GM12878 (cell line): ENCODE measurements at regions not wholly inside any gene's neighbourhood (a gene's known extent, or its start where the extent isn't known, plus 50 kb on each side); places are given as distances from the start of the nearest gene placed in this dataset.

Experiments used
- ATAC-seq: fragments of 200-7000 bp; cut with Tn5 transposase; 3 replicates; pipeline ENCODE4 v1.9.1; 2020; ENCODE audit warnings: mild to moderate bottlenecking, moderate library complexity
- BruUV-seq: library from RNA; stranded (reverse); fragments of 400-500 nt; replicated peaks from 2 replicates; lab custom pipeline; 2021; lab: Mats Ljungman, UMichigan
- CTCF ChIA-PET: fragments of 300-600 bp; sonication (Branson Sonifier 250); formaldehyde crosslinking; extraction: SDS; loops from one replicate; lab custom pipeline; 2021; ENCODE audit warnings: inconsistent platforms; lab: Yijun Ruan, JAX
- POLR2A ChIA-PET: fragments of 350-600 bp; formaldehyde crosslinking; extraction: SDS; loops from one replicate; lab custom pipeline; 2021; ENCODE audit warnings: inconsistent platforms; lab: Charles Lee
- RAD21 ChIA-PET: fragments of 300-600 bp; sonication (Branson Sonifier 250); formaldehyde crosslinking; loops from one replicate; lab custom pipeline; 2023; ENCODE audit warnings: antibody characterized with exemption; ENCODE audit not compliant: unreplicated experiment; lab: Charles Lee
- SMC1A ChIA-PET: fragments of 300-600 bp; sonication (Branson Sonifier 250); formaldehyde crosslinking; loops from one replicate; lab custom pipeline; 2023; ENCODE audit not compliant: unreplicated experiment, uncharacterized antibody; lab: Charles Lee
- DNase-seq: peaks from one replicate; pipeline ENCODE4 v3.0.0-alpha.2; 2011; ENCODE audit warnings: low read depth, low spot score
- FAIRE-seq: peaks from 3 replicates; lab custom pipeline; 2011; peaks lifted over from hg19 to GRCh38; lab: Jason Lieb, UNC
- H2AFZ ChIP-seq: 2 replicates; pipeline ENCODE4 v1.6.0; 2011; ENCODE audit warnings: low read depth, low read length, control low read depth; ENCODE audit not compliant: control insufficient read depth
- H3K27ac ChIP-seq: 2 replicates; pipeline ENCODE4 v1.5.1; 2011; ENCODE audit warnings: control low read depth; ENCODE audit not compliant: control insufficient read depth, insufficient read depth
- H3K27me3 ChIP-seq, 2 experiments: replicated peaks in 1 of 2; 2 replicates each; pipeline versions ENCODE4 v1.6.0 to v1.6.1; 2011; ENCODE audit warnings: low read length in 1 of 2; ENCODE audit not compliant: control insufficient read depth in 2 of 2, insufficient read depth in 2 of 2
- H3K36me3 ChIP-seq, 2 experiments: 2 replicates each; pipeline ENCODE4 v1.5.1; 2011; ENCODE audit warnings: low read length in 1 of 2; ENCODE audit not compliant: control insufficient read depth in 2 of 2, insufficient read depth in 2 of 2
- H3K4me1 ChIP-seq: 2 replicates; pipeline ENCODE4 v1.6.1; 2011; ENCODE audit warnings: mild to moderate bottlenecking, low read length, moderate library complexity, mixed read lengths; ENCODE audit not compliant: control insufficient read depth, insufficient read depth
- H3K4me2 ChIP-seq: 2 replicates; pipeline ENCODE4 v1.6.0; 2011; ENCODE audit warnings: control low read depth; ENCODE audit not compliant: control insufficient read depth, insufficient read depth
- H3K4me3 ChIP-seq: fragments of 200-600 bp; sonication (generic); 2 replicates; pipeline ENCODE4 v1.5.1; 2016
- H3K79me2 ChIP-seq: 2 replicates; pipeline ENCODE4 v1.6.0; 2011; ENCODE audit warnings: low read length; ENCODE audit not compliant: control insufficient read depth, insufficient read depth
- H3K9ac ChIP-seq: 2 replicates; pipeline ENCODE4 v1.8.0; 2011; ENCODE audit warnings: low read length, control low read depth, mixed read lengths; ENCODE audit not compliant: control insufficient read depth, insufficient read depth
- H3K9me3 ChIP-seq: replicated peaks from 3 replicates; pipeline ENCODE4 v1.5.1; 2011; ENCODE audit warnings: mild to moderate bottlenecking, low read length; ENCODE audit not compliant: control insufficient read depth, insufficient read depth
- H4K20me1 ChIP-seq: 2 replicates; pipeline ENCODE4 v1.6.0; 2011; ENCODE audit not compliant: control insufficient read depth, insufficient read depth
- CHD4 ChIP-seq: fragments of 200-600 bp; sonication (generic); IDR thresholded peaks from 2 replicates; pipeline ENCODE4 v1.6.1; 2016; ENCODE audit warnings: mild to moderate bottlenecking
- JUNB ChIP-seq: IDR thresholded peaks from 2 replicates; pipeline ENCODE4 v1.6.1; 2016; ENCODE audit warnings: antibody characterized with exemption, mild to moderate bottlenecking
- PAX5 ChIP-seq: IDR thresholded peaks from 2 replicates; pipeline ENCODE4 v1.6.1; 2011; ENCODE audit warnings: low read depth, low read length, borderline replicate concordance
- POU2F2 ChIP-seq: IDR thresholded peaks from 3 replicates; pipeline ENCODE4 v1.6.1; 2011; ENCODE audit warnings: low read depth, mild to moderate bottlenecking, low read length, borderline replicate concordance
- SMAD1 ChIP-seq: fragments of 450-650 bp; IDR thresholded peaks from 2 replicates; pipeline ENCODE4 v1.6.1; 2018; ENCODE audit warnings: mild to moderate bottlenecking, low read depth; ENCODE audit not compliant: partially characterized antibody
- SP1 ChIP-seq: IDR thresholded peaks from one replicate; pipeline ENCODE4 v1.6.1; 2011; ENCODE audit warnings: low read depth, low read length
- SREBF2 ChIP-seq: IDR thresholded peaks from 2 replicates; pipeline ENCODE4 v1.6.1; 2012; ENCODE audit warnings: mild to moderate bottlenecking, low read length
- WGBS: methylation state at CpG from one replicate; pipeline ENCODE4 v1.1.6; 2016; ENCODE audit warnings: low lambda C conversion rate; ENCODE audit not compliant: insufficient replicate concordance, insufficient coverage; ENCODE audit errors: missing lambda C conversion rate; 5-methylcytosine and 5-hydroxymethylcytosine counted together
- in situ Hi-C: fragments of 300-500 bp; cut with MboI; formaldehyde crosslinking; loops from 9 replicates; pipeline ENCODE4 v1.14.3; 2018; ENCODE audit warnings: mixed read lengths
- intact Hi-C: fragments of 100-400 bp; cut with micrococcal nuclease; formaldehyde crosslinking; loops from one replicate; pipeline ENCODE4 v1.14.2; 2022; ENCODE audit not compliant: unreplicated experiment
- TF ChIP-seq, protein P1 (sequence below): fragments of 450-650 bp; IDR thresholded peaks from 2 replicates; pipeline ENCODE4 v1.6.1; 2017; ENCODE audit warnings: mild to moderate bottlenecking, low read depth, inconsistent platforms; ENCODE audit not compliant: poor library complexity, severe bottlenecking
- TF ChIP-seq, protein P2 (sequence below): IDR thresholded peaks from 2 replicates; pipeline ENCODE4 v1.6.1; 2012; ENCODE audit warnings: low read depth, low read length, improper control_type of control experiment
- TF ChIP-seq, protein P3 (sequence below), 3 experiments: IDR thresholded peaks in 2 of 3; conservative IDR thresholded peaks in 1 of 3; 2 replicates each; pipeline ENCODE4 v1.5.1; 2011; ENCODE audit warnings: low read depth in 3 of 3, low read length in 3 of 3, mild to moderate bottlenecking in 3 of 3, control low read depth in 2 of 3, moderate library complexity in 2 of 3, inconsistent platforms in 1 of 3, mixed read lengths in 1 of 3; ENCODE audit not compliant: control insufficient read depth in 2 of 3, insufficient read depth in 1 of 3; ENCODE audit errors: extremely low read depth in 1 of 3
- TF ChIP-seq, protein P4 (sequence below): fragments of 450-650 bp; IDR thresholded peaks from 2 replicates; pipeline ENCODE4 v1.6.1; 2017; ENCODE audit warnings: low read depth, mild to moderate bottlenecking, moderate library complexity
- TF ChIP-seq, protein P5 (sequence below): fragments of 450-650 bp; IDR thresholded peaks from 2 replicates; pipeline ENCODE4 v1.6.1; 2014; ENCODE audit warnings: mild to moderate bottlenecking
- TF ChIP-seq, protein P6 (sequence below): fragments of 450-650 bp; IDR thresholded peaks from 2 replicates; pipeline ENCODE4 v1.6.1; 2018; ENCODE audit warnings: mild to moderate bottlenecking, low read depth, moderate library complexity; ENCODE audit not compliant: partially characterized antibody

DNA sequence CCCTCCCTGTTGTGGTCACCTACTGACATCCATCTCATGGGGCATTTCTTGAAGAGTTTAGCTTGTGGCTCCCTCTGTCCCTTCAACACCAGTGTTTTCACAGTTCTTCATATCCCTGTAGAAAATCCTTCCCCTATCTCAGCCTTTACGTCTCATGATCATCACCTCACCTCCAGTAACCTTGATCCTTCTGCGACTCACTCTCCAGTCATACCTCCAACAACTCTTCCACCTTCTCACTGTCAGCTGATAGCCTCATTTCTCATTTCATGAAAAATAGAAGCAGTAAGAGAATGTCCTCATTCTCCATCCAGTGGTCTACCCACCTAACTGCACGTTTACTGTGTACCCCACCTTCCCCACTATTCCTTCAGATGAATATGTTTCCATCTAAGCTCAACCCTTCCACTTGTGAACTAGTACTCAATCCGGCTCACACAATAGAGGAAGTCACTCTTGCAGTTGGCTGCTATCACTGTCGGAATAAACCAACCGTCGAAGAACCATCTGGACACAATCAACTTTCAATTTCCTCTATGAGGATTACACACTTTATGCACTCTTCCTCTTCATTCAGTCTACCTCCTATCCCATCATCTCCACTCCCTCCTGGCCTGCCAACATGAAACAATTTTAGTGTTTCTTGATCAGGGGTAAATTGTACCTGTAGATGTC is 256.0 kb downstream of the AHR start:
- ChIA-PET SMC1A (no interaction called here), POLR2A (no interaction called here), RAD21 (no interaction called here), CTCF (interaction anchor here (0.5 kb wide), 1 partner anchor 85 kb away, joined by 3 read pairs; no protein-coding TSS in a partner anchor)
- H3K4me2 ChIP-seq = no peak overlapping the region
- H3K4me3 ChIP-seq = no peak overlapping the region
- no peaks in the 10 kb centered on the region for H3K9me3 ChIP-seq
- no peak overlapping the region for H3K27ac ChIP-seq
- no peaks in the 10 kb centered on the region for H3K79me2 ChIP-seq
- WGBS = 59% methylated on average over 7 of the region's 7 CpGs
- no peaks in the 10 kb centered on the region for H3K4me1 ChIP-seq
- FAIRE-seq (no peak), ATAC-seq (no peak), DNase-seq (no peak)
- no peak overlapping the region for H2AFZ ChIP-seq
- no TSS peak for BruUV-seq
- H3K27me3 ChIP-seq = no peaks in the 10 kb centered on the region; a peak in 1 of 4 replicates
- in situ Hi-C loops = no loop called here
- H3K36me3 ChIP-seq = no peaks in the 10 kb centered on the region
- intact Hi-C loops = no loop called here
- H4K20me1 ChIP-seq = no peaks in the 10 kb centered on the region
- no peak overlapping the region for H3K9ac ChIP-seq
- TF ChIP-seq, protein P1, sequence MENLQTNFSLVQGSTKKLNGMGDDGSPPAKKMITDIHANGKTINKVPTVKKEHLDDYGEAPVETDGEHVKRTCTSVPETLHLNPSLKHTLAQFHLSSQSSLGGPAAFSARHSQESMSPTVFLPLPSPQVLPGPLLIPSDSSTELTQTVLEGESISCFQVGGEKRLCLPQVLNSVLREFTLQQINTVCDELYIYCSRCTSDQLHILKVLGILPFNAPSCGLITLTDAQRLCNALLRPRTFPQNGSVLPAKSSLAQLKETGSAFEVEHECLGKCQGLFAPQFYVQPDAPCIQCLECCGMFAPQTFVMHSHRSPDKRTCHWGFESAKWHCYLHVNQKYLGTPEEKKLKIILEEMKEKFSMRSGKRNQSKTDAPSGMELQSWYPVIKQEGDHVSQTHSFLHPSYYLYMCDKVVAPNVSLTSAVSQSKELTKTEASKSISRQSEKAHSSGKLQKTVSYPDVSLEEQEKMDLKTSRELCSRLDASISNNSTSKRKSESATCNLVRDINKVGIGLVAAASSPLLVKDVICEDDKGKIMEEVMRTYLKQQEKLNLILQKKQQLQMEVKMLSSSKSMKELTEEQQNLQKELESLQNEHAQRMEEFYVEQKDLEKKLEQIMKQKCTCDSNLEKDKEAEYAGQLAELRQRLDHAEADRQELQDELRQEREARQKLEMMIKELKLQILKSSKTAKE = no peak
- TF ChIP-seq SP1 = no peak
- TF ChIP-seq POU2F2 = no peak
- TF ChIP-seq, protein P2, sequence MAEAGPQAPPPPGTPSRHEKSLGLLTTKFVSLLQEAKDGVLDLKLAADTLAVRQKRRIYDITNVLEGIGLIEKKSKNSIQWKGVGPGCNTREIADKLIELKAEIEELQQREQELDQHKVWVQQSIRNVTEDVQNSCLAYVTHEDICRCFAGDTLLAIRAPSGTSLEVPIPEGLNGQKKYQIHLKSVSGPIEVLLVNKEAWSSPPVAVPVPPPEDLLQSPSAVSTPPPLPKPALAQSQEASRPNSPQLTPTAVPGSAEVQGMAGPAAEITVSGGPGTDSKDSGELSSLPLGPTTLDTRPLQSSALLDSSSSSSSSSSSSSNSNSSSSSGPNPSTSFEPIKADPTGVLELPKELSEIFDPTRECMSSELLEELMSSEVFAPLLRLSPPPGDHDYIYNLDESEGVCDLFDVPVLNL = no peak
- TF ChIP-seq, protein P3, sequence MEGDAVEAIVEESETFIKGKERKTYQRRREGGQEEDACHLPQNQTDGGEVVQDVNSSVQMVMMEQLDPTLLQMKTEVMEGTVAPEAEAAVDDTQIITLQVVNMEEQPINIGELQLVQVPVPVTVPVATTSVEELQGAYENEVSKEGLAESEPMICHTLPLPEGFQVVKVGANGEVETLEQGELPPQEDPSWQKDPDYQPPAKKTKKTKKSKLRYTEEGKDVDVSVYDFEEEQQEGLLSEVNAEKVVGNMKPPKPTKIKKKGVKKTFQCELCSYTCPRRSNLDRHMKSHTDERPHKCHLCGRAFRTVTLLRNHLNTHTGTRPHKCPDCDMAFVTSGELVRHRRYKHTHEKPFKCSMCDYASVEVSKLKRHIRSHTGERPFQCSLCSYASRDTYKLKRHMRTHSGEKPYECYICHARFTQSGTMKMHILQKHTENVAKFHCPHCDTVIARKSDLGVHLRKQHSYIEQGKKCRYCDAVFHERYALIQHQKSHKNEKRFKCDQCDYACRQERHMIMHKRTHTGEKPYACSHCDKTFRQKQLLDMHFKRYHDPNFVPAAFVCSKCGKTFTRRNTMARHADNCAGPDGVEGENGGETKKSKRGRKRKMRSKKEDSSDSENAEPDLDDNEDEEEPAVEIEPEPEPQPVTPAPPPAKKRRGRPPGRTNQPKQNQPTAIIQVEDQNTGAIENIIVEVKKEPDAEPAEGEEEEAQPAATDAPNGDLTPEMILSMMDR (IDR thresholded peaks at IDR 0.05 in 2 of 3, conservative IDR thresholded peaks at IDR 0.05 in 1 of 3; ENCODE audit: control insufficient read depth in 2 of 3, extremely low read depth in 1 of 3, insufficient read depth in 1 of 3, low read depth in 3 of 3, low read length in 3 of 3) = no peak
- TF ChIP-seq CHD4 = no peak
- TF ChIP-seq, protein P4, sequence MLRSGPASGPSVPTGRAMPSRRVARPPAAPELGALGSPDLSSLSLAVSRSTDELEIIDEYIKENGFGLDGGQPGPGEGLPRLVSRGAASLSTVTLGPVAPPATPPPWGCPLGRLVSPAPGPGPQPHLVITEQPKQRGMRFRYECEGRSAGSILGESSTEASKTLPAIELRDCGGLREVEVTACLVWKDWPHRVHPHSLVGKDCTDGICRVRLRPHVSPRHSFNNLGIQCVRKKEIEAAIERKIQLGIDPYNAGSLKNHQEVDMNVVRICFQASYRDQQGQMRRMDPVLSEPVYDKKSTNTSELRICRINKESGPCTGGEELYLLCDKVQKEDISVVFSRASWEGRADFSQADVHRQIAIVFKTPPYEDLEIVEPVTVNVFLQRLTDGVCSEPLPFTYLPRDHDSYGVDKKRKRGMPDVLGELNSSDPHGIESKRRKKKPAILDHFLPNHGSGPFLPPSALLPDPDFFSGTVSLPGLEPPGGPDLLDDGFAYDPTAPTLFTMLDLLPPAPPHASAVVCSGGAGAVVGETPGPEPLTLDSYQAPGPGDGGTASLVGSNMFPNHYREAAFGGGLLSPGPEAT = no peak
- no peak for TF ChIP-seq SREBF2
- TF ChIP-seq JUNB = no peak
- TF ChIP-seq, protein P5, sequence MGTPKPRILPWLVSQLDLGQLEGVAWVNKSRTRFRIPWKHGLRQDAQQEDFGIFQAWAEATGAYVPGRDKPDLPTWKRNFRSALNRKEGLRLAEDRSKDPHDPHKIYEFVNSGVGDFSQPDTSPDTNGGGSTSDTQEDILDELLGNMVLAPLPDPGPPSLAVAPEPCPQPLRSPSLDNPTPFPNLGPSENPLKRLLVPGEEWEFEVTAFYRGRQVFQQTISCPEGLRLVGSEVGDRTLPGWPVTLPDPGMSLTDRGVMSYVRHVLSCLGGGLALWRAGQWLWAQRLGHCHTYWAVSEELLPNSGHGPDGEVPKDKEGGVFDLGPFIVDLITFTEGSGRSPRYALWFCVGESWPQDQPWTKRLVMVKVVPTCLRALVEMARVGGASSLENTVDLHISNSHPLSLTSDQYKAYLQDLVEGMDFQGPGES = no peak
- no peak for TF ChIP-seq SMAD1
- TF ChIP-seq, protein P6, sequence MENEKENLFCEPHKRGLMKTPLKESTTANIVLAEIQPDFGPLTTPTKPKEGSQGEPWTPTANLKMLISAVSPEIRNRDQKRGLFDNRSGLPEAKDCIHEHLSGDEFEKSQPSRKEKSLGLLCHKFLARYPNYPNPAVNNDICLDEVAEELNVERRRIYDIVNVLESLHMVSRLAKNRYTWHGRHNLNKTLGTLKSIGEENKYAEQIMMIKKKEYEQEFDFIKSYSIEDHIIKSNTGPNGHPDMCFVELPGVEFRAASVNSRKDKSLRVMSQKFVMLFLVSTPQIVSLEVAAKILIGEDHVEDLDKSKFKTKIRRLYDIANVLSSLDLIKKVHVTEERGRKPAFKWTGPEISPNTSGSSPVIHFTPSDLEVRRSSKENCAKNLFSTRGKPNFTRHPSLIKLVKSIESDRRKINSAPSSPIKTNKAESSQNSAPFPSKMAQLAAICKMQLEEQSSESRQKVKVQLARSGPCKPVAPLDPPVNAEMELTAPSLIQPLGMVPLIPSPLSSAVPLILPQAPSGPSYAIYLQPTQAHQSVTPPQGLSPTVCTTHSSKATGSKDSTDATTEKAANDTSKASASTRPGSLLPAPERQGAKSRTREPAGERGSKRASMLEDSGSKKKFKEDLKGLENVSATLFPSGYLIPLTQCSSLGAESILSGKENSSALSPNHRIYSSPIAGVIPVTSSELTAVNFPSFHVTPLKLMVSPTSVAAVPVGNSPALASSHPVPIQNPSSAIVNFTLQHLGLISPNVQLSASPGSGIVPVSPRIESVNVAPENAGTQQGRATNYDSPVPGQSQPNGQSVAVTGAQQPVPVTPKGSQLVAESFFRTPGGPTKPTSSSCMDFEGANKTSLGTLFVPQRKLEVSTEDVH = no peak
- TF ChIP-seq PAX5 = no peak
